Midbrain (tissue), 1 donor: ENCODE measurements at regions not wholly inside any gene's neighbourhood (a gene's known extent, or its start where the extent isn't known, plus 50 kb on each side); places are given as distances from the start of the nearest gene placed in this dataset.

Source experiments
- DNase-seq: peaks from one replicate; lab custom pipeline; 2025; lab: John Stamatoyannopoulos, UW

DNA sequence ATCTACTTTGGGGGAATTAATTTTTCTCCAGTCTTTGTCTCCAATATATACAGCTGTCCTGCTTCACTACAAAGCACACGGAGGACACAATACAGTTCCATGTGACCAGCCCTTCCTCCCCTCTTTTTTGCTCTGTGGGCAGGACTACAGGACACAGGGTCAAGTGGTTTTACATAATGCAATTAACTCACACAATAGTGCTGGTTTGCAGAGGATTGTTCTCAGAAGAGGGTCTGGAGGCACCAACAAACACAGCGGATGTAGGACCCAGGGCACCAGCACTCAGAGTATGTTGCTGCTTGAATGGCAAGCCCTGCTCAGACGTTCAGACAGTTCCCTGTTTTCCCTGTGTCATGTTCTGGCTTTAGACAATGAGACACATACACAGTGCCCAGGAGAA is 52.0 kb upstream of the NPTX2 start:
- DNase-seq, result no peak

DNA sequence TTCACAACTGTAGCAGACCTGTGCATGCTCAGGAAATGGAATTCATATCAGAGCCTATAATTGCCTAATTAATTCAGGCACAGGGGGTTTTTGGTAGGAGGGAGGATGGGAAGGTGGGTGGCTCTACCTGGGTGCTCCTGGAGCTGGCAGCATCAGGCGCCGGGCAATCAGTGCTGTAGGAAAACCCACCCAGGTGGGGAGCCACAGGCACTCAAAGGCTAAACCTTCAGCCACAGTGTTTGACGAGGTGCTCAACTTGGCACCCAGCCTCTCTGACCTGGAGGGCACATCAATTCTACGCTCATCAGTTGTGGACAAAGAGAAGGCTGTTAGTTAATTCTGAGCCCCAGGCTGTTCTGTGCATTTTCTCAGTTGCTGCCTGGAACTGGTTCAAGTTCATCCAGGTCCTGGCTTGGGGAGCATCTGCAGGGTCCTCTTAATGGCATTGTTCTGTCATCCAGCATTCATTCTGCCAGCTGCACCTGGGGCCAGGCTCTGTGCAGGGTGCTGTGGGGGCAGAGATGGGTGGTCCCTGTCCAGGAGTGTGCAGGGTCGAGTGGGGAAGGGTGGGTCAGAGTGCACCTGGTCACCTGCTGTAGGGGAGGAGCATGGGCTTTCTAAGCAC is 54.1 kb upstream of the NPTX2 start:
- no peak for DNase-seq

DNA sequence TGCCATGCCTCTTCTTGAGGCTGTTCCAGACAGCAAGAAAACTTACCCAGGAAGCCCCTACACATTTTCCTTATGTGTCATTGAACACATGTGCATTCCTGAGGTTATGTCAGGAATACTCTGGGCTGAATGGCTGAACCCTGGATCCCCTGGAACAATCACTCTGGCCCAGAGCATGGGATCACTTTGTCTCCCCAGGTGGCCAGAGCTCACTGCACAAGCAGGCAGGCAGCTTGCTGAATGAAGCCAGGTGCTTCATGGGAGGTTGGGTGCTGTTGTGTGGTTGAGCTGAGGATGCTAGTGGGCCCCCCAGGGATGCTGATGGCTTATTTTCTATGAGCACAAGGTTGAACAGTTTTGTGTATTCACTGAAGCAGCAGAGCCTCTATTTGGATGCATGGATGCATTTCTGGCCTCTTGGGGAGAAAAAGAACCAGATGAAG is 54.7 kb upstream of the NPTX2 start:
- DNase-seq, result no peak

DNA sequence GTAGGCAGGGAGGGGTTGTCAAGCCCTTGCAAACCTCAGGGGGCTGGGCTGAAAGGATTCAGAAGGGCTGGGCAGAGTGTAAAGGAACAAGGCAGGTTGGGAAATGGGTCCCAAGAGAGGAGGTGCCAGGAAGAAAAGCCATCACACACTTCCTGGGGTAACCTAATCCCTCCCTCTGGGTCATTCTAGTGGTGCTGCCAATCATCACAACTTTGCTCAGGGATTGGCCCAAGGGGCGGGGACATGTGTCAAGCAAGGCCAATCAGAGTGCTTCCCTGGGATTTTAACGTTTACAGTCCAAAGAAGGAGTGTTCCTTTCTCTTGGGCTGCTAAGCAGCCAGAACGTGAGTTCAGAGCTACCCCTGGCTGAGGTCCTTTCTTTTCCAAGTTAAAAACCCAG is 57.1 kb upstream of the NPTX2 start:
- DNase-seq, result no peak

DNA sequence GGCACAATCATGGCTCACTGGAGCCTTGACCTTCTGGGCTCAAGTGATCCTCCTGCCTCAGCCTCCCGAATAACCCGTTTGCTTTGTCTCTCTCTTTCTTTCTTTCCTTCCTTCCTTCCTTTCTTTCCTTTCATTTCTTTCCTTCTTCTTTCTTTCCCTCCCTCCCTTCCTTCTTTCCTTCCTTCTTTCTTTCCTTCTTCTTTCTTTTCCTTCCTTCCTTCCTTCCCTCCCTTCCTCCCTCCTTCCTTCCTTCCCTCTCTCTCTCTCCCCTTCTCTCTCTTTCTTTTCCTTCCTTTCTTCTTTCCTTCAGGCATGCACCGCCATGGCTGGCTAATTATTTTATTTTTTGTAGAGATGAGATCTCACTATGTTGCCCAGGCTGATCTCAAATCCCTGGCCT is 57.9 kb upstream of the NPTX2 start:
- DNase-seq, result no peak

DNA sequence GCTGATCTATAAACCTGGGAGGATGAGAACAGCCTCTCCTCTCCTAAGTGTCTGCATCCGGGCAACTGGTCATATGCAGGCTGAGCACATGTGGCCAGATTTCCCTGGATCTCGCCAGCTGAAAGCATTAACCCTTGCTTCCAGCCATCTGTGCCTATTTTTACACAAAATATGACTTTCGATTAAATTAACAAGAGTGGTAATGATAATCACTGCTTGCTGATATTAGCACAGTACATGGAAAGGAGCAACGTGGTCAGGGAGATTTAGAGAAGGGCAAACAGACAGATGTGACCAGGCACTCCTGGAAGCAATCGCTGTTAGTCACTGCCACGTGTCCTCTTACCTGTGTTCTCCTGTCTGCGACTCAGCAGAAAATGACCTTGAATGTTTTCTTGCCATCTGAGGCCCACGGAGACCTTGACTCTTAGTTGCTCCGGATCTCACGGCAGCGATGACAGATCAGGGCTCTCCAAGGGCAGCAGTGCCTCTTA is 59.5 kb upstream of the NPTX2 start:
- DNase-seq, result no peak

DNA sequence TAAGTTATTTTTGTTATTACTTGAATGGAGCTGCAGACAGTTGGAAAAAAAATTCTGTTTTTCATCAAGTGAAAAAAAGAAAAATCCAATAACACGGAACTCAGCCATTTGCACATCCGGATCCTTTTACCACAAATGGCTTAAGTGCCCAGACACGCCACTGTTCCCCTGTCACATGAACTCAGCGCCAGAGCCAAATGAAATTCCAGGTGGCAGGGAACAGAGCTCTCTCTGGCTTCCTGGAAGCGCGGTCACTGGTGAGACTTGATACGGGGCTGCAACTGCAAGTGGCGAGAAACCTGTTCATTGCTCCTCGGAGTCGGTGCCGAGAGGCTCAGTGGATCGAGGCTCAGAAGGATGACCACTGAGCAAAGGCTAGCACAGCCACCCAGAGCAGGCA is 60.8 kb upstream of the NPTX2 start:
- DNase-seq, result no peak

DNA sequence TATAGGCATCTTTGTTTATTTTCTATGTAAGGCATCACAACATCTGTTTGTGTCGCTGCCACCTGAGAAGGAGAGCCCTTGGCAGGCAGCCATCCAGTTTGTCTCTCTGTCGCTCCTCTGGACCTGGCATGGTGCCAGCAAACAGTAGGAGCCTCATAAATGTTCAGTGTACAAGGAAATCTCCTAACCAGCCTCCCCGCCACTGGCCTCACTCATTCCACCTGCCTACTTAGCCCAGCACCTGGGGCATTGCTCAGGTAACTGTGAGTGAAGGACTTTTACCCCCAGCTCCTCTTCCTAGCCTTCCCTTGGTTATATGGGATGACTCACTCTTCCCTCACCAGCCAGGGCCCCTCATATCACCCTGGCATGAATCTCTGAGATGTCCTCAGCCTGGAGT is 61.7 kb upstream of the NPTX2 start:
- no peak for DNase-seq

DNA sequence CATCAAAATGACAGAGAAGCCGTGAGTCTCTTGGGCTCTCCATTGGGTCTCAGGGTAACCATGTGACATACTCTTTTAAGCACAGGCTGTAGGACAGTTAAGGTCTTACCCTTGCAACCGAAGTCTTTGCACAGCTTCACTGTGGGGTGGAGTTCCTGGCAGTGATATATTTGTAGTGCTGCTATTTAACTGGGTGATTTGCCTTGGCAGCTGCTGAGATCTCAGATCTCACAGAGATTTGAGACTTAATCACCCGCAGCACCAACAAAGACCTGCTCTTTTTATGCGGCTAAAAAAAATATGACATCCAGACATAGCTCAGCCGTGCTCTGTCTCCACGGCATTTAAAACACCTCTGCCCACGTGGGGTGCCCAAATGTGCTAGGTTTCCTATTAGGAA is 63.4 kb upstream of the NPTX2 start:
- DNase-seq, result no peak

DNA sequence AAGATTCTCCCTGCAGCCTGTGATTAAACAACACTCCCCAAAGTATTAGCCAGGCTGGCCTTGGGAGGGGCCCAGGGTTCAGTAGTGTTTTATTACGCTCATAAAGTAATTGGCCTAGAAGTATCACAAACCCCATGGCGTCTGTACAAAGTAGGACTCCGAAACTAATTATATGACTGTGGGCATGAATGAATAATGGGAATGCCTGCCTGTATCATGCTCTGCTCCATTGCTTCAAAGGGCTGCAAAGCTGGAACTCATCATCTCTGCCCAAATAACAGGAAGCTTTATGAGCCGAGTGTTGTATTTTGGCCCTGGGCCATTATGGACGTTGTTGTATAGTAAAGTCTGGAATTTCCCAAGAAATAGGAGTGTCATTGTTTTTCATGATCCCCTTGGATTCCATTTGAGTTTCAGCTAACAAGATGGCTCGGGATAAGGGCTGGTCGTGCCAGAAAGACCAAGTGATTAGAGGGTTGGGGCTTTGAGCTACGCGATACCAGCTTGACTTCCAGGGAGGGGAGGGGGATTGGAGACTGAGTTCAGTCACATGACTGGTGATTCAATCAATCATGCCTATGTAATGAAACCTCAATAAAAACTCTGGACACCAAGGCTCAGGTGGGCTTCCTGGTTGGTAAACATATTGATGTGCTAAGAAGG is 65.3 kb upstream of the NPTX2 start:
- DNase-seq, result no peak

DNA sequence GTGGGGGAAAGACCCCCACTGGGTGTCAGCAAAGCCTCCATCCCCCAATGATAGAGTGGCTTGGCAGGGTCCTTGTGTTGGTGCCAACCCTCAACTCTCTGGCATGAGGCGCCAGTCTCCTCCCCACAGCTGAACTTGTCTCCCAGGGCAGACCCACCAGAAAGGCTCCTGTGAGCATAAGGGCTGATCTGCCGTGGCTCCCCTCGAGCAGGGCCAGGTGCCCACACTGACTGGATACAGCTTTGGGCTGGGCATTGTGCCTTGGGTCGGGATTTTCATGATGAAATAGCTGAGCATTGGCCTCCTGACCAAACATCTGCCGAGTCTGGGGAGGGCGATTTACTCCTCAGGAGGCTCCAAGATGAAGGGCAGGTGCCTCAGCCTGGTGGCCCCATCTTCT is 68.1 kb upstream of the NPTX2 start:
- DNase-seq, result no peak

DNA sequence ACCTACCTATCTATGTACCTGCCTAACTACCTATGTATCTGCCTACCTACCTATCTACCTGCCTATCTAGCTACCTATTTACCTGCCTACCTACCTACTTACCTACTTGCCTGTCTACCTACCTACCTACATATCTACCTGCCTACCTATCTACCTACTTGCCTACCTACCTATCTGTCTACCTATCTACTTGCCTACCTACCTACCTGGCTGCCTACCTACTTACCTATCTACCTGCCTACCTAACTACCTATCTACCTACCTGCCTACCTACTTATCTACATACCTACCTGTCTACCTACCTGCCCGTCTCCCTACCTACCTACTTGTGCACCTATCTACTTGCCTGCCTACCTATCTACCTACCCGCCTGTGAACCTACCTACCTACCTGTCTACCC is 68.7 kb upstream of the NPTX2 start:
- no peak for DNase-seq

DNA sequence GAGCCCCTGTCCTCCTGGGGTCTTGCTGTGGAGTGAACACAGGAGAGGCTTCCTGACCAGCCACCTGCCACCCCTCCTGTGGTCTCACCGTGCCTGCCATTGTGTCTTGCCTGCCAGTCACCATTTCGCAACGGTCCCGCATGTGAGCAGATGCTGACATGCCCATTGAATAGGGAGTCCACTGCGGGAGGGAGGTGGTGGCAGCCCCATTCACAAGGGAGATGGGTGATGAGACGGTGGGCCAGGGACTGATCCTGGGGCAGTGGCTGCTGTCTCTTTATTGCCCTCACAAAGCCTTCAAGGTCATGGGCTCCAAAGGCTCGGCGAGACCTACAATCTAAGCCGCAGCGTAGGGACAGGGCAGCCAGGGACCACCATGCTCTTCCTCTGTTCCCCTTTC is 76.0 kb upstream of the NPTX2 start:
- DNase-seq, result no peak

DNA sequence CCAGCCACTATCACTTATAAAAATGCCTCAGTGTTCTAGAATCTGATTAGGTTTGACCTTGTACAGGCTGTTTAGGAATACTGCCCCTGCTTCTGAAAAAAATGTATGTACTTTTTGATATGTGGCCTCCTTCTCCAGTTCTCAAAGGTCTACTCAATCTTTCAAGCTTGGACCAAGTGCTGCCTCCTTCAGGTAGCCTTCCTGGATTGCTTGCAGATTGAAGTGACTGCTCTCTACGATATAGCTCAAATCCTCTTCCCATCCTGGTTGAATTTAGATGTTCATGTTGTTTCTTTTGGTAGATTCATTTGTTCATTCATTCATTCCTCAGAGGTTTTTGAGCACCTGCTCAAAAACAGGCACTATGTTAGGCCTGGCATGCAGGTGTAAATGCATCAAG is 77.2 kb upstream of the NPTX2 start:
- no peak for DNase-seq

DNA sequence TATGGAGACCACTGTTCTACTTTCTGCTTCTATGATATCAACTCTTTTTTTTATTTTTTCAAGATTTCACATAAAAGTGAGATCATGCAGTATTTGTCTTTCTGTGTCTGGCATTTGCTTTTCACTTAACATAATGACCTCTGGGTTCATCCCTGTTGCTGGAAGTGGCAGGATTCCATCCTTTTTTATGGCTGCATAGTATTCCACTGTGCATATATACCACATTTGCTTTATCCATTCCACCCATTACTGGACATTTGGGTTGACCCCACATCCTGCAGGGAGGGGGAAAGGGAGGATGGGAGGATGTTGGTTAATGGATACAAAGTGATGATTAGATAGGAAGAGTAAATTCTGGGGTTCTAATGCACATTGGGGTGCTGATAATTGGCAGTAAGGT is 80.3 kb upstream of the NPTX2 start:
- DNase-seq, result no peak

DNA sequence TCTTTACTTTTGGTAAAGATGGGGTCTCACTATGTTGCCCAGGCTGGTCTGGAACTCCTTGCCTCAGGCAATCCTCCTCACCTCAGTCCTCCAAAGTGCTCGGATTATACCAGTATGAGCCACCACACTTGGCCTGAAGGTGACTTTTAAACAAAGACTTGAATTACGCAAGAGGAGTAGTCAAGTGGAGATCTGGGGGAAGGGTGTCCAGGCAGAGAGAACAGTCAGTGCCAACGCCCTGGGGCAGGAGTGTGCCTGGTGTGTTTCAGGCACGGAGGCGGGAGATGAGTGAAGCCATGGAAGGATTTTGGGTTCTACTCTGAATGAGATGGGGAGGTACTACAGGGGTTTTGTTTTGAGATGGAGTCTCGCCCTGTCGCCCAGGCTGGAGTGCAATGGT is 82.6 kb upstream of the NPTX2 start:
- no peak for DNase-seq

DNA sequence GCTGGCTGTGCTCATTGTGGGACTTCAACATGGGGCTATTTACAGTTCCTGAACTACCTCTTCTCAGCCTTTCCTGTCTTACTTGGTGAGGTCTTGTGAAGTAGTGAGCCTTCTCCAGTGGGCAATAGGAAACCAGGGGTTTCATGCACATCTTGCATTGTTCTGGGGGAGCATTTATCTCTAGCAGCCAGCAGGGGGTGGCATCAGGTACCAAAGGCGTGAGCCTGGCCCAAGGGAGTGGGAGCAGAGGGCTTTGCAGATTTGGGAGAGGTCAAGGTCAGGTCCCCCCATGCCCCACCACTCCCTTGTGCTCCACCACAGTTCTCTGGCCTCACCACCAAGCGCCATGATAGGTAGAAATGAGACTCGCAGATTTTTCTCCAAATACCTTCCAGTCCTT is 85.4 kb upstream of the NPTX2 start:
- no peak for DNase-seq

DNA sequence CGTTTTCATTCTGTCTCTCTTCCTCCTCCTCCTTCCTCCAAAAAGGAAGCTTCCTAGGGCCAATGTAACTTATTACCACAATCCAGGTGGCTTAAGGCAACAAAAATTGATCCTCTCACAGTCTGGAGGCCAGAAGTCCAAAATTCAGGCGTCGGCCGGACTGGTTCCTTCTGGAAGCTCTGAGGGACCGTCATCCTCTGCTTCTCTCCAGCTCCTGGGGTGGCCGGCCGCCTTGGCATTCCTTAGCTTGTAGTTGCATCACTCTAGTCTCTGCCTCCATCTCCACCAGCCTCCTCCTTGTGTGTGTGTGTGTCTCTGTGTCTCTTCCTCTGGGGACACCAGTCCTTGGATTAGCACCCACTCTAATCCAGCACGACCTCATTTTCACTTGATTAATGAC is 89.0 kb upstream of the NPTX2 start:
- DNase-seq, result no peak

DNA sequence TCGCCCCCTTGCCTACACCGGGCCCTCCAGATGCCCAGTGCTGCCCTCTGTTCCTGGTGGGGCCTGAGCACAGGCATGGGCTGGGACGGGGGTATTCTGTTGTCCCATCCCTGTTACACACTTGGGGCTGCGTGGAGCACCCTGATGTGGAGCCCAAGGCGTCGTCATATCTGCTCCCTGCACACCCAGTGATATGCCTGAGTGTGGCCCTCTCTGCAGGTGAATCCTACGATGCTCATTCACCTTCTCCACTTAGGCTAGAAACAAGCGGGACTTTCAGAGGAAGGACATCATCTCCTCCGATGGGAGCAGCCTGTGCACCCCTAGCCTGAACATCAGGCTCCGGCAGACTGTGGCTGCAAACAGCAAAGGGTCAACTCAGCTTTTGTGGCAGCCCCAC is 91.0 kb upstream of the NPTX2 start:
- no peak for DNase-seq

DNA sequence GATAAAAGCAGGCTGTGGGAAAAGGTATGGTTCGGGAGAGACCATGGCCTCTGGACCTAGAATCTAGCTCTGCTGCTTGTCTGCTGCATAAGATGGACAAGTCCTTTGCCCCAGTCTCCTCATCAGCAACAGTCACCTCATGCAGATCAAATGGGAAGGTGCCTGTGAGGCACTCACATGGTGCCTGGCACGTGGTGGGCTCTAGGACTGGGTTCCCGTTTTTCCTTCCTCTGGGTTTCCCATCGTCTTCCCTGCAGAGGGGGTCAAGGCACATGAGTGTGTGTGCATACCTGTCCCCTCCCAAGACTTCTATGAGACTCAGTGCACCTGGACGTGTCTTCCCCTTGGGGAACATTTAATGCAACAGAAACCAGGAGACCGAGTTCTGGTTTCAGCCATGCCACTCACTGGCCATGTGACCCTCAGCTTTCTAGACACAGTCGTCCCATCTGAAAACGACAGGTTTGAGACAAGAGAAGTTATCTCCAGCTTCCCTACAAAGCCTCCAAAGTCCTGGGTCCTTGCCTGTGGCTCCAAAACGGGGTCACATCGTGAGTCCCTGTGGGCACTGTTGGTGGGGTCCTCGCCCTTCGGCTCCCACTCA is 95.9 kb upstream of the NPTX2 start:
- DNase-seq, result no peak

DNA sequence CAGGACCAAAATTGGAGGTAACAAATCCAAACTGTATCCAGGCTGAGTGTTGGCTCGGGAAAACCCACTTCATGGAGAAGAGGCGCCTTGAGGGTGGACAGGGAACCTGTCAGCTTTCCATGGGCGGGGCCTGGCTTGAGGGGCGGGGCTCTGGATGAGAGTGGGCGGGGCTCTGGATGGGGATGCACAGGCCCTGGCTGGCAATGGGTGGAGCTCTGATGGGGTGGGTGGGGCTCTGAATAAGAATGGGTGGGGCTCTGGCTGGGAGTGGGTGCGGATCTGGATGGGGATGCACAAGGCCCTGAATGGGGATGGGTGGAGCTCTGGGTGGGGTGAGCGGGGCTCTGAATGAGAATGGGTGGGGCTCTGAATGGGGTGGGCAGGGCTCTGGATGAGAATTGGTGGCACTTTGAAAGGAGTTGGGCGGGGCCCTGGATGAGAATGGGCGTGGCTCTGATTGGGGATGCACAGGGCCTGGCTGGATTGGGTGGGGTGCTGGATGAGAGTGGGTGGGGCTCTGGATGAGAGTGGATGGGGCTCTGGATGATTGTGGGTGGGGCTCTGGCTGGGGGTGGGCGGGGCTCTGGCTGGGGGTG is 96.6 kb upstream of the NPTX2 start:
- DNase-seq, result no peak

DNA sequence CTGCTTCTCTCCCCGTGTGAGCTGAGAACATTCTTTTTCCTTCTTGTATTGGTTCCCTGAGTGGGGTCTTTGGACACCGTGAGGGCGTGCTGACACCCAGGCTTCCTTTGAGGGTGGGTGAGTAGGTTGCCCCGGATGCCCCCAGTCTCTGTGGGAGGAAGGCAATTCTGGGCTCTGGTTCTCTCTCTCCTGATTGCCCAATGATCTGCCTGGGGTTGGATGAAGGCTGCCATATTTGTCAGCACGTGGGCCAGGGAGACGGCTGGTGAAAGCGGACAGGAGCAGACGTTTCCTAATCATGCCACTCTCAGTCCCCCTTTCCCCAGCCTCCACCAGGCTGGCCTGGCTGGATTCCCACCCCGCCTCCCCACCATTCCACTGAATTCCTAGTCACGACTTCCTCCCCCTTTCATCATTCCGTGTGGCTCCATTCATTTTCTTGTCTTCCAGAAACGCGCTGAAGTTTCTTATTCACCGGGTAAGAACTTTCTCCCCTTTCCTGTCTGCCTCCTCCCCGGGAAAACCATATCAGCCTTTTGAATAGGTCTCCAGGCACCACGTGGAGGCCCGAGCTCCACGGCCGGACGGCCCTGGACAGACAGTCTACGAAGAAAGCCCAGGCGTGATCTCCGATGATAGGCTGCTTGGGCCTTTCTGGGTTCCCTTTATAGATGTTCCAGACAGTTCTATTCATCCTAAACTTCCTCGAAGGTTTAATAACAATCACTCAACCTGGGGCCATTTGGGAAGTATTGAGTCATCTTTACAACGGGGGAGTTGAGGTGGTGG is 98.7 kb upstream of the NPTX2 start:
- DNase-seq, result no peak
